Trophoblast cell (in vitro differentiated cells and primary cell): ENCODE measurements at regions not wholly inside any gene's neighbourhood (a gene's known extent, or its start where the extent isn't known, plus 50 kb on each side); places are given as distances from the start of the nearest gene placed in this dataset.

ENCODE experiments used
- DNase-seq, 2 donors: peaks; one replicate each; pipeline ENCODE4 v3.0.0-alpha.2; 2016
- H2AFZ ChIP-seq: 2 replicates; pipeline ENCODE4 v1.6.1; 2013; ENCODE audit warnings: low read length, moderate library complexity, mild to moderate bottlenecking; ENCODE audit not compliant: insufficient read depth, poor library complexity
- H2AK5ac ChIP-seq: 2 replicates; pipeline ENCODE4 v1.6.1; 2013; ENCODE audit warnings: mild to moderate bottlenecking, low read length
- H2BK120ac ChIP-seq: 2 replicates; pipeline ENCODE4 v1.6.1; 2013; ENCODE audit warnings: low read length, mild to moderate bottlenecking, moderate library complexity; ENCODE audit not compliant: insufficient read depth, poor library complexity
- H2BK12ac ChIP-seq: 2 replicates; pipeline ENCODE4 v1.6.1; 2013; ENCODE audit warnings: mild to moderate bottlenecking, low read length, moderate library complexity
- H2BK5ac ChIP-seq: 2 replicates; pipeline ENCODE4 v1.6.1; 2013; ENCODE audit warnings: low read length, low read depth, moderate library complexity, mild to moderate bottlenecking; ENCODE audit not compliant: poor library complexity
- H3K14ac ChIP-seq: 2 replicates; pipeline ENCODE4 v1.6.1; 2013; ENCODE audit warnings: mild to moderate bottlenecking, low read length
- H3K18ac ChIP-seq: 2 replicates; pipeline ENCODE4 v1.6.1; 2013; ENCODE audit warnings: mild to moderate bottlenecking, low read length
- H3K23ac ChIP-seq: 2 replicates; pipeline ENCODE4 v1.6.1; 2013; ENCODE audit warnings: low read length
- H3K27ac ChIP-seq: 2 replicates; pipeline ENCODE4 v1.5.1; 2013; ENCODE audit warnings: low read depth, mild to moderate bottlenecking, inconsistent platforms, low read length, moderate library complexity
- H3K27me3 ChIP-seq: 2 replicates; pipeline ENCODE4 v1.6.1; 2013; ENCODE audit warnings: inconsistent platforms, mild to moderate bottlenecking, low read length, moderate library complexity; ENCODE audit not compliant: insufficient read depth
- H3K36me3 ChIP-seq, 2 experiments: 1 replicate in 1 of 2; 2 replicates in 1 of 2; pipeline ENCODE4 v1.6.1; 2013; ENCODE audit warnings: low read length in 2 of 2, mild to moderate bottlenecking in 2 of 2, moderate library complexity in 1 of 2; ENCODE audit not compliant: insufficient read depth in 2 of 2, control insufficient read depth in 1 of 2
- H3K4ac ChIP-seq: 2 replicates; pipeline ENCODE4 v1.6.1; 2013; ENCODE audit warnings: low read depth, mild to moderate bottlenecking, low read length, moderate library complexity
- H3K4me1 ChIP-seq, 2 experiments: 1 replicate in 1 of 2; 2 replicates in 1 of 2; pipeline ENCODE4 v1.6.1; 2013; ENCODE audit warnings: low read length in 2 of 2, mild to moderate bottlenecking in 2 of 2, moderate library complexity in 1 of 2; ENCODE audit not compliant: insufficient read depth in 2 of 2, control insufficient read depth in 1 of 2
- H3K4me2 ChIP-seq: 2 replicates; pipeline ENCODE4 v1.6.1; 2013; ENCODE audit warnings: inconsistent platforms, mild to moderate bottlenecking, low read length, moderate library complexity
- H3K4me3 ChIP-seq: 2 replicates; pipeline ENCODE4 v1.5.1; 2013; ENCODE audit warnings: mild to moderate bottlenecking, low read depth, low read length, inconsistent platforms
- H3K79me1 ChIP-seq: one replicate; pipeline ENCODE4 v1.6.1; 2013; ENCODE audit warnings: low read length
- H3K79me2 ChIP-seq: 2 replicates; pipeline ENCODE4 v1.6.1; 2013; ENCODE audit warnings: low read length, mild to moderate bottlenecking; ENCODE audit not compliant: control insufficient read depth, insufficient read depth, poor library complexity
- H3K9ac ChIP-seq: 2 replicates; pipeline ENCODE4 v1.6.1; 2013; ENCODE audit warnings: mild to moderate bottlenecking, low read length
- H3K9me3 ChIP-seq: 2 replicates; pipeline ENCODE4 v1.6.1; 2013; ENCODE audit warnings: low read depth, mild to moderate bottlenecking, control low read depth, inconsistent platforms, low read length; ENCODE audit not compliant: insufficient read depth
- H4K12ac ChIP-seq: 2 replicates; pipeline ENCODE4 v1.6.1; 2013; ENCODE audit warnings: low read depth, mild to moderate bottlenecking, low read length, moderate library complexity
- H4K8ac ChIP-seq: 2 replicates; pipeline ENCODE4 v1.6.1; 2013; ENCODE audit warnings: low read depth, mild to moderate bottlenecking, low read length, moderate library complexity
- H4K91ac ChIP-seq: one replicate; pipeline ENCODE4 v1.6.1; 2013; ENCODE audit warnings: low read depth, mild to moderate bottlenecking, low read length, moderate library complexity
- WGBS: extraction: QIAGEN DNeasy Blood & Tissue Kit; methylation state at CpG from one replicate; pipeline ENCODE4 v1.1.7; 2013; ENCODE audit warnings: missing lambda C conversion rate; ENCODE audit not compliant: insufficient read length, insufficient coverage; ENCODE audit errors: extremely low coverage; 5-methylcytosine and 5-hydroxymethylcytosine counted together

- Histone ChIP-seq H4K8ac (no peak overlapping the region), H3K79me2 (peaks cover 2% of the 10 kb centered on the region), H2BK12ac (no peak overlapping the region), H2BK120ac (no peak overlapping the region), H3K18ac (no peak overlapping the region), H3K27ac (no peak overlapping the region), H3K9ac (no peak overlapping the region), H3K79me1 (no peaks in the 10 kb centered on the region), H2AFZ (no peak overlapping the region), H3K23ac (no peak overlapping the region), H2BK5ac (no peak overlapping the region), H2AK5ac (no peak overlapping the region), H3K4me1 (no peaks in the 10 kb centered on the region), H4K91ac (no peak overlapping the region), H3K9me3 (no peaks in the 10 kb centered on the region), H3K36me3 (no peaks in the 10 kb centered on the region), H3K27me3 (no peaks in the 10 kb centered on the region), H3K4me3 (no peak overlapping the region), H3K4ac (no peak overlapping the region), H3K14ac (no peak overlapping the region), H3K4me2 (no peak overlapping the region), H4K12ac (no peak overlapping the region)
- DNase-seq: peak in 1 of 2 donors; percentile 7
- WGBS: no CpG with 5 or more reads among the region's 12 CpGs
Measured at GRCh38 chr2:2464094-2464493, 133.0 kb upstream of the MYT1L start.

GRCh38 chr2:2456721-2457120 is 125.6 kb upstream of the MYT1L start:
- Histone ChIP-seq H3K23ac (no peak overlapping the region), H3K9me3 (no peaks in the 10 kb centered on the region), H3K4me1 (no peaks in the 10 kb centered on the region), H3K9ac (no peak overlapping the region), H3K4ac (no peak overlapping the region), H3K14ac (no peak overlapping the region), H2BK120ac (no peak overlapping the region), H2AK5ac (no peak overlapping the region), H4K8ac (no peak overlapping the region), H2AFZ (no peak overlapping the region), H3K18ac (no peak overlapping the region), H3K4me2 (no peak overlapping the region), H3K27me3 (no peaks in the 10 kb centered on the region), H3K79me1 (no peaks in the 10 kb centered on the region), H4K91ac (no peak overlapping the region), H3K36me3 (no peaks in the 10 kb centered on the region), H4K12ac (no peak overlapping the region), H2BK12ac (no peak overlapping the region), H3K79me2 (no peaks in the 10 kb centered on the region), H3K27ac (no peak overlapping the region), H2BK5ac (no peak overlapping the region), H3K4me3 (no peak overlapping the region)
- no peak for DNase-seq
- no CpG with 5 or more reads among the region's 7 CpGs for WGBS

DNA sequence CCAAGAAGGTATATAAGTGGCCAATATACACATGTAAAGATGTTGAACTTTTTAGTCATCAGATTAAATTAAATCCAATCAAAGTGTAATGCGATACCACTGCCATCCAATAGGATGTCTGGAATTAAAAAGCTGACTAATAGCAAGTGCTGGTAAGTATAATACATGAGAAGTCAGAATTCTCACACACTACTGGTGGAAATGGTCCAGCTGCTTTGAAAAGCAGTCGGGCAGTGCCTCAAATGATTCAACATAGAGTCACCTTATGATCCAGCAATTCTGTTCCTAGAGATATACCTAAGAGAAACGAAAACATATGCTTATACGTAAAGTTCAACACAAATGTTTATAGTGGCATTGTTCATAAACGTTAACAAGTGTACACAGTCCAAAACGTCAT is 124.1 kb upstream of the MYT1L start:
- no peak overlapping the region for H4K12ac ChIP-seq
- WGBS: no CpG with 5 or more reads among the region's 6 CpGs
- no peak overlapping the region for H3K9ac ChIP-seq
- no peak for DNase-seq
- no peak overlapping the region for H3K4ac ChIP-seq
- no peak overlapping the region for H3K14ac ChIP-seq
- H3K18ac ChIP-seq: no peak overlapping the region
- H2AK5ac ChIP-seq: no peak overlapping the region
- no peak overlapping the region for H4K8ac ChIP-seq
- H3K23ac ChIP-seq: no peak overlapping the region
- H4K91ac ChIP-seq: no peak overlapping the region
- H3K27ac ChIP-seq: no peak overlapping the region
- no peak overlapping the region for H2BK120ac ChIP-seq
- H3K9me3 ChIP-seq: no peaks in the 10 kb centered on the region
- no peak overlapping the region for H3K4me3 ChIP-seq
- no peaks in the 10 kb centered on the region for H3K36me3 ChIP-seq
- no peak overlapping the region for H3K4me2 ChIP-seq
- no peaks in the 10 kb centered on the region for H3K79me2 ChIP-seq
- H2AFZ ChIP-seq: no peak overlapping the region
- no peaks in the 10 kb centered on the region for H3K4me1 ChIP-seq
- no peak overlapping the region for H2BK5ac ChIP-seq
- H2BK12ac ChIP-seq: no peak overlapping the region
- H3K79me1 ChIP-seq: no peaks in the 10 kb centered on the region
- no peaks in the 10 kb centered on the region for H3K27me3 ChIP-seq

DNA sequence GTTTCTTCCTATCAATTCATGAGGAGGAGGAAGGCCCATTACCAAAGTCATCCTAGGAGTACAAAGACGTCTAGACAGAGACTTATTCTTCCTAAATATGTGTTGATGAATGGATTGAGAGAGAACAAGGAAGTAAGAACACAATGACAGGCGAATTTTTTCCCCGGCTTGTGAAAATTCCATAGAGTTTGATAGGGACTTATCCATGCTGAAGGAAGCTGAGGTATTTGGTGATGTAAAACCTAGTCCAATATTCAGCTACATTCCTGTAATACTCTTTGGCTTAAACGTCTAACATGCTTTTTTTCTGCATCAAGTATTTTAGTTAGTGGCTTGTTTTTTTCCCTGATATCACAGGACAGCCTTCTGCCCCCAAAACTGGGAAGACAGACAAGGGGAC is 121.9 kb upstream of the MYT1L start:
- Histone ChIP-seq H3K27ac (no peak overlapping the region), H2BK120ac (no peak overlapping the region), H3K18ac (no peak overlapping the region), H3K4me2 (no peak overlapping the region), H4K12ac (no peak overlapping the region), H3K4me3 (no peak overlapping the region), H4K91ac (no peak overlapping the region), H4K8ac (no peak overlapping the region), H3K4me1 (no peaks in the 10 kb centered on the region), H2AFZ (no peak overlapping the region), H3K79me2 (no peaks in the 10 kb centered on the region), H2BK12ac (no peak overlapping the region), H3K36me3 (no peaks in the 10 kb centered on the region), H3K4ac (no peak overlapping the region), H2AK5ac (no peak overlapping the region), H3K14ac (no peak overlapping the region), H2BK5ac (no peak overlapping the region), H3K9ac (no peak overlapping the region), H3K27me3 (no peaks in the 10 kb centered on the region), H3K9me3 (no peaks in the 10 kb centered on the region), H3K79me1 (no peaks in the 10 kb centered on the region), H3K23ac (no peak overlapping the region)
- peak; percentile 18 to 69 for DNase-seq
- WGBS: no CpG with 5 or more reads among the region's 4 CpGs
